Transverse colon (tissue), 4 donors: ENCODE measurements at regions not wholly inside any gene's neighbourhood (a gene's known extent, or its start where the extent isn't known, plus 50 kb on each side); places are given as distances from the start of the nearest gene placed in this dataset.

Source experiments
- DNase-seq: peaks from one replicate; pipeline ENCODE4 v3.0.0-alpha.2; 2019
- H3K27ac ChIP-seq, 4 donors: fragments of 200-600 bp; sonication (generic); 2 replicates each; pipeline ENCODE4 v1.5.1; 2016 to 2018; ENCODE audit warnings: inconsistent platforms in 4 of 4
- H3K27me3 ChIP-seq: fragments of 200-600 bp; sonication (generic); 2 replicates; pipeline ENCODE4 v1.5.1; 2017; ENCODE audit warnings: inconsistent platforms
- H3K36me3 ChIP-seq, 4 donors: fragments of 200-600 bp; sonication (generic); 2 replicates each; pipeline ENCODE4 v1.5.1; 2017 to 2019; ENCODE audit warnings: inconsistent platforms in 4 of 4
- H3K4me1 ChIP-seq, 4 donors: fragments of 200-600 bp; sonication (generic); 2 replicates each; pipeline ENCODE4 v1.5.1; 2017 to 2020; ENCODE audit warnings: inconsistent platforms in 4 of 4
- H3K4me3 ChIP-seq, 4 donors: fragments of 200-600 bp; sonication (generic); 1 replicate in 1 of 4; 2 replicates in 3 of 4; pipeline versions ENCODE4 v1.5.1 to v1.6.1; 2017 to 2019; ENCODE audit warnings: inconsistent platforms in 4 of 4
- H3K9me3 ChIP-seq, 2 donors: fragments of 200-600 bp; sonication (generic); 2 replicates each; pipeline ENCODE4 v1.5.1; 2017 to 2019; ENCODE audit warnings: inconsistent platforms in 2 of 2
- EP300 ChIP-seq: sonication (generic); formaldehyde crosslinking; IDR thresholded peaks from one replicate; pipeline ENCODE4 v1.6.1; 2017; ENCODE audit warnings: antibody characterized with exemption, low read depth
- POLR2A ChIP-seq: fragments of 450-650 bp; IDR thresholded peaks from one replicate; pipeline ENCODE4 v1.6.1; 2016; ENCODE audit warnings: antibody characterized with exemption, mild to moderate bottlenecking, moderate library complexity
- POLR2AphosphoS5 ChIP-seq, 3 donors: sonication (generic); formaldehyde crosslinking; IDR thresholded peaks; one replicate each; pipeline ENCODE4 v1.6.1; 2016; ENCODE audit warnings: antibody characterized with exemption in 3 of 3
- WGBS, 2 donors: methylation state at CpG; one replicate each; pipeline ENCODE4 v1.1.5; 2018; ENCODE audit warnings: low coverage in 1 of 2; 5-methylcytosine and 5-hydroxymethylcytosine counted together
- in situ Hi-C, 4 donors: fragments of 200-750 bp; cut with MboI; loops; one replicate each; pipeline versions ENCODE4 v1.15.0 to v1.15.1; 2017; ENCODE audit warnings: low sequenced_read_pairs in 3 of 4, low pct_ligation_motif_present in 1 of 4, low pct_unique_long_range_greater_than_20kb in 1 of 4
- intact Hi-C: fragments of 100-400 bp; cut with DNase I; formaldehyde crosslinking; loops from one replicate; pipeline ENCODE4 v1.15.1; 2023; ENCODE audit warnings: low total_unique reads
- TF ChIP-seq, protein P1 (sequence below), 5 experiments: fragments of 200-600 bp in 3 of 5; fragments of 450-650 bp in 2 of 5; sonication (generic) in 3 of 5; IDR thresholded peaks; 1 replicate in 2 of 5; 2 replicates in 3 of 5; pipeline ENCODE4 v1.5.1; 2016 to 2017; ENCODE audit warnings: antibody characterized with exemption in 5 of 5, inconsistent platforms in 3 of 5, mild to moderate bottlenecking in 2 of 5, moderate library complexity in 1 of 5

- Histone ChIP-seq H3K4me1 (no peaks in the 10 kb centered on the region), H3K36me3 (no peaks in the 10 kb centered on the region), H3K27me3 (no peaks in the 10 kb centered on the region), H3K9me3 (no peaks in the 10 kb centered on the region), H3K4me3 (no peak overlapping the region), H3K27ac (no peak overlapping the region)
- in situ Hi-C loops = no loop called here
- TF ChIP-seq POLR2A (no peak), POLR2AphosphoS5 (IDR thresholded peaks at IDR 0.05) (no peak)
- DNase-seq = no peak
- intact Hi-C loops = no loop called here
- 59% methylated on average over 14 of the region's 14 CpGs; no CpG with 5 or more reads in 1 of the 2 donors for WGBS, 2 donors
Observed at GRCh38 chr9:93807166-93808074, 147.7 kb downstream of the BARX1 start.

DNA sequence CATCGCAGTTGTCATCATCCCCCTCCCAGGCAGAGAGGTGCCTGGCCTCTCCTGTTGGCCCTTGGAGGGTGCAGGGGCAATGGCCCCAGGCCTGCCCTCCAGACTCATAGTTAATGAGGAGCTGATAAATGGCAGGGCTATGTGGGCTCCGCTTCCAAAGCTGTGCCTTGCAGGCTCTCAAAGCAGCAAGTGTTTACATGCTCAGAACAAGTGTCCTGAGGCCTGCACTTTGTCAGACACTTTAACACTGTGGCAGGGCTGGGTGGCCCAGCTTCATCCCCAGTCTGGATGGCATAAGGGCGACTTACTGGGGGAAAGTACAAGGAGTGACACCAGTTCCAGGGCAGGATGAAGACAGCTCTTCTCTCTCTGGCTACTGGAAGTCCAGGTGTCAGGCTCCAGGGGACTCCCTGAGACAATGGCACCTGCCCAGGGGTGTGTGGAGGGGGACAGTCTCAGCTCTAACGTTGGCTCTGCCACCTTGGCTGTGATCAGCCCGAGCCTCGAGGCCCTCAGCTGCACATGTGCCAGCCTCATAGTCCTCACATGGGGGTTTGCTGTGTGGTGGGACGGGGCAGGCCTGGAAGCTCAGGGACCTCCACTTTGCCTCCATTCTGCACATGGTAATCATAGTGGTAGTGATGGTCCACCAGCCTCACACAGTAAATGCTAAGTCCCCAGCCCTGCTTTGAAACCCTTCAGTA lies 153.4 kb downstream of the BARX1 start:
- 62% methylated on average over 7 of the region's 7 CpGs; no CpG with 5 or more reads in 1 of the 2 donors for WGBS, 2 donors
- in situ Hi-C loops = no loop called here
- no peaks in the 10 kb centered on the region for H3K4me1 ChIP-seq
- H3K27me3 ChIP-seq = no peaks in the 10 kb centered on the region
- no peaks in the 10 kb centered on the region for H3K9me3 ChIP-seq
- no peak overlapping the region for H3K4me3 ChIP-seq
- H3K36me3 ChIP-seq = no peaks in the 10 kb centered on the region
- DNase-seq = no peak
- TF ChIP-seq POLR2AphosphoS5 (IDR thresholded peaks at IDR 0.05) = no peak
- TF ChIP-seq, protein P1, sequence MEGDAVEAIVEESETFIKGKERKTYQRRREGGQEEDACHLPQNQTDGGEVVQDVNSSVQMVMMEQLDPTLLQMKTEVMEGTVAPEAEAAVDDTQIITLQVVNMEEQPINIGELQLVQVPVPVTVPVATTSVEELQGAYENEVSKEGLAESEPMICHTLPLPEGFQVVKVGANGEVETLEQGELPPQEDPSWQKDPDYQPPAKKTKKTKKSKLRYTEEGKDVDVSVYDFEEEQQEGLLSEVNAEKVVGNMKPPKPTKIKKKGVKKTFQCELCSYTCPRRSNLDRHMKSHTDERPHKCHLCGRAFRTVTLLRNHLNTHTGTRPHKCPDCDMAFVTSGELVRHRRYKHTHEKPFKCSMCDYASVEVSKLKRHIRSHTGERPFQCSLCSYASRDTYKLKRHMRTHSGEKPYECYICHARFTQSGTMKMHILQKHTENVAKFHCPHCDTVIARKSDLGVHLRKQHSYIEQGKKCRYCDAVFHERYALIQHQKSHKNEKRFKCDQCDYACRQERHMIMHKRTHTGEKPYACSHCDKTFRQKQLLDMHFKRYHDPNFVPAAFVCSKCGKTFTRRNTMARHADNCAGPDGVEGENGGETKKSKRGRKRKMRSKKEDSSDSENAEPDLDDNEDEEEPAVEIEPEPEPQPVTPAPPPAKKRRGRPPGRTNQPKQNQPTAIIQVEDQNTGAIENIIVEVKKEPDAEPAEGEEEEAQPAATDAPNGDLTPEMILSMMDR (IDR thresholded peaks at IDR 0.05) = no peak
- no peak for TF ChIP-seq EP300
- TF ChIP-seq POLR2A = no peak
- no peak overlapping the region for H3K27ac ChIP-seq
- intact Hi-C loops = no loop called here

GRCh38 chr9:93801120-93801519 lies 154.0 kb downstream of the BARX1 start:
- DNase-seq = no peak
- 68% methylated on average over 4 of the region's 4 CpGs; no CpG with 5 or more reads in 1 of the 2 donors for WGBS, 2 donors
- Histone ChIP-seq H3K27ac (no peak overlapping the region), H3K27me3 (peaks cover under 1% of the 10 kb centered on the region), H3K4me1 (no peaks in the 10 kb centered on the region), H3K9me3 (no peaks in the 10 kb centered on the region), H3K4me3 (no peak overlapping the region), H3K36me3 (no peaks in the 10 kb centered on the region)
- TF ChIP-seq POLR2A (no peak), EP300 (no peak), POLR2AphosphoS5 (IDR thresholded peaks at IDR 0.05) (no peak)
- TF ChIP-seq, protein P1 (IDR thresholded peaks at IDR 0.05) = no peak
- intact Hi-C loops (no loop called here), in situ Hi-C loops (no loop called here)

- Histone ChIP-seq H3K4me3 (no peak overlapping the region), H3K4me1 (no peaks in the 10 kb centered on the region), H3K27me3 (peaks cover 5% of the 10 kb centered on the region), H3K36me3 (no peaks in the 10 kb centered on the region), H3K27ac (no peak overlapping the region), H3K9me3 (peaks cover 0 to 4% of the 10 kb centered on the region in 2 donors)
- in situ Hi-C loops (no loop called here), intact Hi-C loops (no loop called here)
- no peak for DNase-seq
- WGBS, 2 donors = 89 to 93% methylated on average over 1 of the region's 1 CpG
- no peak for TF ChIP-seq POLR2AphosphoS5 (IDR thresholded peaks at IDR 0.05)
- no peak for TF ChIP-seq EP300
- TF ChIP-seq, protein P1 (IDR thresholded peaks at IDR 0.05) = no peak
- TF ChIP-seq POLR2A = no peak
Observed at GRCh38 chr9:93792358-93792757, 162.8 kb downstream of the BARX1 start.
